Keratinocyte (primary cell): ENCODE measurements at regions not wholly inside any gene's neighbourhood (a gene's known extent, or its start where the extent isn't known, plus 50 kb on each side); places are given as distances from the start of the nearest gene placed in this dataset.

Source experiments
- DNase-seq: peaks from one replicate; pipeline ENCODE4 v3.0.0-alpha.2; 2011; ENCODE audit warnings: low read depth, missing footprints, low spot score
- FAIRE-seq: peaks from 2 replicates; lab custom pipeline; 2011; peaks lifted over from hg19 to GRCh38; lab: Jason Lieb, UNC
- H2AFZ ChIP-seq: 2 replicates; pipeline ENCODE4 v1.6.0; 2012; ENCODE audit warnings: low read length, control low read depth, inconsistent platforms; ENCODE audit not compliant: control insufficient read depth
- H3K27ac ChIP-seq: 2 replicates; pipeline ENCODE4 v1.5.1; 2011; ENCODE audit warnings: low read length; ENCODE audit not compliant: control insufficient read depth, insufficient read depth
- H3K27me3 ChIP-seq: 3 replicates; pipeline ENCODE4 v1.6.0; 2011; ENCODE audit warnings: low read length; ENCODE audit not compliant: control insufficient read depth, insufficient read depth; ENCODE audit errors: extremely low read depth
- H3K36me3 ChIP-seq, 2 experiments: 2 replicates in 1 of 2; 3 replicates in 1 of 2; pipeline ENCODE4 v1.5.1; 2011; ENCODE audit warnings: low read length in 2 of 2, mild to moderate bottlenecking in 1 of 2; ENCODE audit not compliant: control insufficient read depth in 2 of 2, insufficient read depth in 2 of 2; ENCODE audit errors: extremely low read depth in 1 of 2
- H3K4me1 ChIP-seq: 3 replicates; pipeline ENCODE4 v1.5.1; 2011; ENCODE audit warnings: low read length; ENCODE audit not compliant: control insufficient read depth, insufficient read depth; ENCODE audit errors: extremely low read depth
- H3K4me2 ChIP-seq: 3 replicates; pipeline ENCODE4 v1.6.0; 2011; ENCODE audit warnings: low read depth, low read length; ENCODE audit not compliant: control insufficient read depth, insufficient read depth; ENCODE audit errors: extremely low read depth
- H3K4me3 ChIP-seq, 3 experiments: fragments of 200-600 bp in 1 of 3; sonication (generic) in 1 of 3; 2 replicates in 2 of 3; 3 replicates in 1 of 3; pipeline ENCODE4 v1.5.1; 2011 to 2016; ENCODE audit warnings: low read length in 3 of 3, mild to moderate bottlenecking in 3 of 3, control low read depth in 2 of 3, inconsistent platforms in 1 of 3, low read depth in 1 of 3, mixed read lengths in 1 of 3, mixed run types in 1 of 3, moderate library complexity in 1 of 3; ENCODE audit not compliant: control insufficient read depth in 2 of 3, insufficient read depth in 2 of 3; ENCODE audit errors: extremely low read depth in 1 of 3
- H3K79me2 ChIP-seq: 2 replicates; pipeline ENCODE4 v1.6.0; 2012; ENCODE audit warnings: low read length; ENCODE audit not compliant: control insufficient read depth, insufficient read depth
- H3K9ac ChIP-seq: 3 replicates; pipeline ENCODE4 v1.6.0; 2011; ENCODE audit warnings: low read length; ENCODE audit not compliant: control insufficient read depth, insufficient read depth; ENCODE audit errors: extremely low read depth
- H3K9me1 ChIP-seq: 3 replicates; pipeline ENCODE4 v1.6.0; 2011; ENCODE audit warnings: low read length; ENCODE audit not compliant: control insufficient read depth, insufficient read depth; ENCODE audit errors: extremely low read depth
- H3K9me3 ChIP-seq: 2 replicates; pipeline ENCODE4 v1.5.1; 2012; ENCODE audit warnings: low read depth, low read length; ENCODE audit not compliant: control insufficient read depth
- H4K20me1 ChIP-seq: 3 replicates; pipeline ENCODE4 v1.6.0; 2011; ENCODE audit warnings: low read length; ENCODE audit not compliant: control insufficient read depth, insufficient read depth; ENCODE audit errors: extremely low read depth
- EZH2 ChIP-seq: IDR thresholded peaks from one replicate; pipeline ENCODE4 v1.6.1; 2012; ENCODE audit warnings: inconsistent platforms, mild to moderate bottlenecking, low read length, moderate library complexity
- dilution Hi-C: fragments of 300-500 bp; cut with MboI; formaldehyde crosslinking; loops from one replicate; pipeline ENCODE4 v1.7.0; 2020; ENCODE audit warnings: low sequenced_read_pairs; ENCODE audit not compliant: extremely low pct_ligation_motif_present
- TF ChIP-seq, protein P1 (sequence below), 3 experiments: IDR thresholded peaks in 1 of 3; conservative IDR thresholded peaks in 1 of 3; optimal IDR thresholded peaks in 1 of 3; 2 replicates in 2 of 3; 3 replicates in 1 of 3; pipeline versions ENCODE3 to v1.5.1; 2011; ENCODE audit warnings: low read length in 3 of 3, mild to moderate bottlenecking in 3 of 3, moderate library complexity in 2 of 3, control low read depth in 1 of 3, inconsistent platforms in 1 of 3; ENCODE audit not compliant: insufficient read depth in 2 of 3; ENCODE audit errors: extremely low read depth in 1 of 3

DNA sequence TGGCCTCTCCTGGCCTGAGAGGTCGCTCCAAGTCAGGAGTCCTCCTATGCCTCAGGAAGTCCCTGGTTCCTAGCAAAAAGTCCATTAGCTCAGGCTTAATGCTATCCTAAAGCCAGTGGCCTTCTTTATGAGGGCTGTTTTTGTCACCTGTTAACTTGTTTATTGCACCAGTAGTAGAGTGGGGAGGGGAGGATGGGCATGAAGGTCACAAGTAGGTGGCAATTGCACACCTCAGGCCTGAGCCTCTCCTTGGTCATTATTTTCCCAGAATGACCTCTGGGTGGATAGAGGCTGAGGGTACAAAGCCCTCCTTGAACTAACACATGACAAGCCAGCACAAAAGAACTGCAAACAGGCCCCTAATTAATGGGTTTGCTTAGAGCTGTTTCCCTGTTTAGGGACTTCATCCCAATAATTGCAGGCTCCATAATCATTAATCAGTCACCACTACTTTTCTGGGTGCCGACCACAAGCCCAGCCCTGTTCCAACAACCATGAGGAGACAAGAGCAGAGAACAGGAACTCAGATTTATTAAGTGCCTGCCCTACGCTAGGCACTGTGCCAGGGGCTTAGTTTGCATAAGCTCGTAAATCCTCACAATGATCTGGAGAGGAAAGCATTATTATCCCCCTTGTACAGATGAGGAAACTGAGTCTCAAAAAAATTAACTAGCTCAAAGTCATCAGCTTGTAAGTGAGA, 123.0 kb upstream of the PKDCC start:
- no peak overlapping the region for H3K4me3 ChIP-seq
- FAIRE-seq (no peak), DNase-seq (no peak)
- no peaks in the 10 kb centered on the region for H3K9me1 ChIP-seq
- no peaks in the 10 kb centered on the region for H3K36me3 ChIP-seq
- H3K79me2 ChIP-seq: no peaks in the 10 kb centered on the region
- H3K9me3 ChIP-seq: no peaks in the 10 kb centered on the region
- H3K27me3 ChIP-seq: peaks cover 7% of the 10 kb centered on the region
- H2AFZ ChIP-seq: no peak overlapping the region
- TF ChIP-seq, protein P1, sequence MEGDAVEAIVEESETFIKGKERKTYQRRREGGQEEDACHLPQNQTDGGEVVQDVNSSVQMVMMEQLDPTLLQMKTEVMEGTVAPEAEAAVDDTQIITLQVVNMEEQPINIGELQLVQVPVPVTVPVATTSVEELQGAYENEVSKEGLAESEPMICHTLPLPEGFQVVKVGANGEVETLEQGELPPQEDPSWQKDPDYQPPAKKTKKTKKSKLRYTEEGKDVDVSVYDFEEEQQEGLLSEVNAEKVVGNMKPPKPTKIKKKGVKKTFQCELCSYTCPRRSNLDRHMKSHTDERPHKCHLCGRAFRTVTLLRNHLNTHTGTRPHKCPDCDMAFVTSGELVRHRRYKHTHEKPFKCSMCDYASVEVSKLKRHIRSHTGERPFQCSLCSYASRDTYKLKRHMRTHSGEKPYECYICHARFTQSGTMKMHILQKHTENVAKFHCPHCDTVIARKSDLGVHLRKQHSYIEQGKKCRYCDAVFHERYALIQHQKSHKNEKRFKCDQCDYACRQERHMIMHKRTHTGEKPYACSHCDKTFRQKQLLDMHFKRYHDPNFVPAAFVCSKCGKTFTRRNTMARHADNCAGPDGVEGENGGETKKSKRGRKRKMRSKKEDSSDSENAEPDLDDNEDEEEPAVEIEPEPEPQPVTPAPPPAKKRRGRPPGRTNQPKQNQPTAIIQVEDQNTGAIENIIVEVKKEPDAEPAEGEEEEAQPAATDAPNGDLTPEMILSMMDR (optimal IDR thresholded peaks at IDR 0.05 in 1 of 3, IDR thresholded peaks at IDR 0.05 in 1 of 3, conservative IDR thresholded peaks at IDR 0.05 in 1 of 3; ENCODE audit: extremely low read depth in 1 of 3, insufficient read depth in 2 of 3, low read length in 3 of 3): no peak
- TF ChIP-seq EZH2: no peak
- H3K9ac ChIP-seq: no peak overlapping the region
- no peaks in the 10 kb centered on the region for H4K20me1 ChIP-seq
- dilution Hi-C loops: no loop called here
- H3K4me1 ChIP-seq: peaks cover 7% of the 10 kb centered on the region
- no peak overlapping the region for H3K27ac ChIP-seq
- no peak overlapping the region for H3K4me2 ChIP-seq

DNA sequence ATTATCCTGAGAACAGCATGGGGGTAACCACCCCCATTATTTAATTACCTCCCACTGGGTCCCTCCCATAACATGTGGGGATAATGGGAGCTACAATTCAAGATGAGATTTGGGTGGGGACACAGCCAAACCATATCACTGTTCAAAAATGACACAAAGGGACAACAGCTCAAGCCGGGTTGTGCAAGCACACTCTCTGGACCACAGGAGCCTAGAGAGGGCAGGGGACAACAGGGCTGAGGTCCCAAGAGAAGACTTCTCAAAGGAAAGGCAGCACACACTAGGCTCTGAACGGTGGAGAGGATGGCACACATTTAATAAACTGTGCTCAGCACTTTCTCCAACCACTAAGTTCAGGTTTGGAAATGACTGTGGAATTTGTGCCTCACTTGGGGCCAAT, 122.1 kb upstream of the PKDCC start:
- no peak overlapping the region for H3K27ac ChIP-seq
- H3K79me2 ChIP-seq: no peaks in the 10 kb centered on the region
- H3K9ac ChIP-seq: no peak overlapping the region
- no peaks in the 10 kb centered on the region for H3K36me3 ChIP-seq
- FAIRE-seq (no peak), DNase-seq (no peak)
- H3K27me3 ChIP-seq: peaks cover 7% of the 10 kb centered on the region
- H3K4me3 ChIP-seq: no peak overlapping the region
- TF ChIP-seq, protein P1 (optimal IDR thresholded peaks at IDR 0.05 in 1 of 3, IDR thresholded peaks at IDR 0.05 in 1 of 3, conservative IDR thresholded peaks at IDR 0.05 in 1 of 3; ENCODE audit: extremely low read depth in 1 of 3, insufficient read depth in 2 of 3, low read length in 3 of 3): no peak
- TF ChIP-seq EZH2: no peak
- H2AFZ ChIP-seq: no peak overlapping the region
- no peaks in the 10 kb centered on the region for H3K9me3 ChIP-seq
- H4K20me1 ChIP-seq: no peaks in the 10 kb centered on the region
- no peak overlapping the region for H3K4me2 ChIP-seq
- H3K4me1 ChIP-seq: peaks cover 7% of the 10 kb centered on the region
- no peaks in the 10 kb centered on the region for H3K9me1 ChIP-seq
- dilution Hi-C loops: no loop called here
